HG03175 (cell line): ENCODE measurements at regions not wholly inside any gene's neighbourhood (a gene's known extent, or its start where the extent isn't known, plus 50 kb on each side); places are given as distances from the start of the nearest gene placed in this dataset.
"Not testable (repeated sequence)": the region's sequence is repeated elsewhere in the genome, so short reads cannot be mapped to it uniquely, and the experiment has no call there.

Experiments
- ATAC-seq: cut with Tn5 transposase; IDR thresholded peaks from one replicate; pipeline ENCODE4 v1.9.1; 2021; ENCODE audit warnings: mild to moderate bottlenecking, moderate library complexity; ENCODE audit not compliant: unreplicated experiment

- not testable (repeated sequence) for ATAC-seq
Measured at GRCh38 chr2:91520972-91521535, 2829.6 kb downstream of the RPIA start.

- not testable (repeated sequence) for ATAC-seq
Measured at GRCh38 chr2:91521944-91522343, 2830.5 kb downstream of the RPIA start.

- ATAC-seq: not testable (repeated sequence)
Measured at GRCh38 chr2:91522877-91523276, 2831.4 kb downstream of the RPIA start.

DNA sequence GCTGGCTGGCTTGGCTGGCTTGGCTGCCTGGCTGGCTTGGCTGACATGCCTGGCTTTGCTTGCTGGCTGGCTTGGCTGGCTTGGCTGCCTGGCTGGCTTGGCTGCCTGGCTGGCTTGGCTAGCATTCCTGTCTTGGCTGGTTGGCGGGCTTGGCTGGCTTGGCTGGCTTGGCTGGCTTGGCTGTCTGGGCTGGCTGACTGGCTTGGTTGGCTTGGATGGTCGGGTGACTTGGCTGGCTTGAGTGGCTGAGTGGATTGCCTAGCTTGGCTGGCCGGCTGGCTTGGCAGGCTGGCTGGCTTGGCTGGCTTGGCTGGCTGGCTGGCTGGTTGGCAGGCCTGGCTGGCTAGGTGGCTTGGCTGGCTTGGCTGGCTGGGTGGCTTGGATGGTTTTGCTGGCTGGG, 2832.3 kb downstream of the RPIA start:
- not testable (repeated sequence) for ATAC-seq

- ATAC-seq: not testable (repeated sequence)
Measured at GRCh38 chr2:91525587-91525986, 2834.1 kb downstream of the RPIA start.

GRCh38 chr2:91526083-91526482, 2834.6 kb downstream of the RPIA start:
- ATAC-seq: not testable (repeated sequence)

- not testable (repeated sequence) for ATAC-seq
Measured at GRCh38 chr2:91527056-91527455, 2835.6 kb downstream of the RPIA start.

DNA sequence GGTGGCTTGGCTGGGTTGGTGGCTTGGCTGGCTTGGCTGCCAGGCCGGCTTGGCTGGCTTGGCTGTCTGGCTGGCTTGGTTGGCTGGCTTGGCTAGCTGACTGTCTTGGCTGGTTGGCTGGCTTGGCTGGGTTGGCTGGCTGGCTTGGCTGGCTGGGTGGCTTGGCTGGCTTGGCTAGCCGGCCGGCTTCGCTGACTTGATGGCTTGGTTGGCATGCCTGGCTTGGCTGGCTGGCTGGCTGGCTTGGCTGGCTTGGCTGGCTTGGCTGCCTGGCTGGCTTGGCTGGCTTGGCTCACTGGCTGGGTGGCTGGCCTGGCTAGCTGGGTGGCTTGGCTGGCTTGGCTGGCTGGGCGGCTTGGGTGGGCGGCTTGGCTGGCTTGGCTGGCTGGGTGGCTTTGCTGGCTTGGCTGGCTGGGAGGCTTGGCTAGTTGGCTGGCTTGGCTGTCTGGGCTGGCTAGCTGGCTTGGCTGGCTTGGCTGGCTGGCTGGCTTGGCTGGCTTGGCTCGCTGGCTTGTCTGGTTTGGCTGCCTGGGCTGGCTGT, 2836.1 kb downstream of the RPIA start:
- ATAC-seq: not testable (repeated sequence)

- not testable (repeated sequence) for ATAC-seq
Measured at GRCh38 chr2:91528361-91528760, 2836.9 kb downstream of the RPIA start.

- ATAC-seq: not testable (repeated sequence)
Measured at GRCh38 chr2:91536109-91536508, 2844.6 kb downstream of the RPIA start.

DNA sequence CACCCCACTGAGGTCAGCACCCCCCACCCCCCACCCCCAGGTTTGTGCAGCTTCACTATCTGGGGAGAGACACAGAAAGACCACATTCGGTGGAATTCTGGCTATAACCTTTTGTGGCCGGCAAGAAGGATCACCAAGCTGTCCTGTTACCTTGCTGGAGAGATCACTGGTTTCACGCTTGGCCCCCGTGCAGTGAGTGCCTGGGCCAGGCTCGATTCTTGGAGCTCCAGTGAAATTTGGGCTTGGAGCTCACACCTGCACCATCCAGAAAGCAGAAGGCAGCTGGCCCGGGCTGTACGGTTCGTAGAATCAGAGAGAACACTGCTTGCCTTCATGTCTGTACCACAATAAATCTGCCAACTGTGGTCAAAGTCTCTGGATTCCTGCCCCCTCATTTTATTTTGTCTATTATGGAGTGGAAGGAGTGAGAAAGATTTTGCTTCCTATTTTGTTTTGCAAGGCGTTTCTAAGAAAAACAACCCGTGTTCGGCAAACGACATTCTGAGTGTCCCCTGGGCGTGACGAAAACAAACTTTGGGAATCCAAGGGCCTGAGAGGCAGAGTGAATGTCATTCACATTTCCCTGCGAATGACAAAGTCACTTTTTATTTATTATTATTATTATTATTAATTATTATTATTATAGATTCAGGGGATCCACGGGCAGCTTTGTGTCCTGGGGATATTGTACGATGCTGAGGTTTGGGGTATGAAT, 2845.2 kb downstream of the RPIA start:
- ATAC-seq: not testable (repeated sequence)

DNA sequence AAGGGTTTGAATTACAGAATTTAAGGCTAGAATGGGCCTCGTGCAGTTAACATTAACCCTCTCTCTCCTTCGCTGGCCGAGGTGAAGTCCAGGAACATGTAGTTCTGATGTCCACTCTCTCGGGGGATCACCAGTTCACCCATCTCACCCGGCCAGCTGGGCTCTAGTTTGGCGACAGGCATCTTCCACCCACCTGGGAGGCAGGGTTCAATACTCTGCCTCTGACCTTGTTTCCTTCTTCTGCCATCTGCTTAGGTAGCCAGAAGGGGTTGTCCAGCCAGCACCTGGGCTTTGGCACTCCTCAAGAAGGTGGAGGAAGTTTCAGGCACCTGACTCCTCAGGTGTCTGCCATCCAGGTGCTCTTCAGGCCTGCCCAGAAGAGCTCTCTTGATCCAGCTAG, 2857.8 kb downstream of the RPIA start:
- not testable (repeated sequence) for ATAC-seq

GRCh38 chr2:91558234-91558633, 2866.8 kb downstream of the RPIA start:
- not testable (repeated sequence) for ATAC-seq

- not testable (repeated sequence) for ATAC-seq
Measured at GRCh38 chr2:91559269-91559668, 2867.8 kb downstream of the RPIA start.

DNA sequence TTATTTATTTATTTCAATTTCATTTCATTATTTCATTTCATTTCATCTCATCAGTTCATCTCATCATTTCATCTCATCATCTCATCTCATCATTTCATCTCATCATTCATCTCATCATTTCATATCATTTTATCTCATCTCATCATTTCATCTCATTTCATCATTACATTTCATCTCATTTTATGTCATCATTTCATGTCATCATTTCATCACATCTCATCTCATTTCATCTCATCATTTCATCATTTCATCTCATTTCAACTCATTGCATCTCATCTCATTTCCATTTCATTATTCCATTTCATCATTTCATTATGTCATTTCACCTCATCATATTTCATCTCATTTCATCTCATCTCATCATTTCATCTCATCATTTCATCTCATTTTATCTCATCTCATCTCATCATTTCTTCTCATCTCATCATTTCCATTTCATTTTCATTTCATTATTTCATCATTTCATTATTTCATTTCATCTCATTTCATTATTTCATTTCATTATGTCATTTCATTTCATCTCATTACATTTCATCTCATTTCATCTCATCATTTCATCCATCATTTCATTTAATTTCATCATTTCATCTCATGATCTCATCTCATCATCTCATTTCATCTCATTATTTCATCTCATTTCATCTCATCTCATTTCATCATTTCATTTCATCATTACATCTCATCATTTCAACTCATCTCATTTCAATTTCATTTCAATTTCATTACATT, 2868.6 kb downstream of the RPIA start:
- ATAC-seq: not testable (repeated sequence)

- ATAC-seq: not testable (repeated sequence)
Measured at GRCh38 chr2:91562184-91562583, 2870.7 kb downstream of the RPIA start.

DNA sequence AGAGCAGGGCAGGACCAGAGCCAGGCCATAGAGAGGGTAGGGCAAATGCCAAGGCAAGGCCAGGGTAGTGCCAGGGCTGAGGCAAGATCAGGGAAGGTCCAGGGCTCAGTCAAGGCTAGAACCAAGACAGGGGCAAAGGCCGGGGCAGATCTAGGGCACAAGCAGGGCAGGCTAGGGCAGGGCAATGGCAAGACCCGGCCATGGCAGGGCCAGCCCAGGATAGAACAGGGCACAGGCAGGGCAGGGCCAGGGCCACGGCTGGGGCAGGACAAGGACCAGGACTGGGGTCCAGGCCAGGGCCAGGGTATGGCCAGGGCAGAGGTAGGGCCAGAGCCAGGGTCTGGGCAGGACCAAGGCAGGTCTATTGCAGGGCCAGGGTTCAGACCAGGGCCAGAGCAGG, 2873.2 kb downstream of the RPIA start:
- not testable (repeated sequence) for ATAC-seq

DNA sequence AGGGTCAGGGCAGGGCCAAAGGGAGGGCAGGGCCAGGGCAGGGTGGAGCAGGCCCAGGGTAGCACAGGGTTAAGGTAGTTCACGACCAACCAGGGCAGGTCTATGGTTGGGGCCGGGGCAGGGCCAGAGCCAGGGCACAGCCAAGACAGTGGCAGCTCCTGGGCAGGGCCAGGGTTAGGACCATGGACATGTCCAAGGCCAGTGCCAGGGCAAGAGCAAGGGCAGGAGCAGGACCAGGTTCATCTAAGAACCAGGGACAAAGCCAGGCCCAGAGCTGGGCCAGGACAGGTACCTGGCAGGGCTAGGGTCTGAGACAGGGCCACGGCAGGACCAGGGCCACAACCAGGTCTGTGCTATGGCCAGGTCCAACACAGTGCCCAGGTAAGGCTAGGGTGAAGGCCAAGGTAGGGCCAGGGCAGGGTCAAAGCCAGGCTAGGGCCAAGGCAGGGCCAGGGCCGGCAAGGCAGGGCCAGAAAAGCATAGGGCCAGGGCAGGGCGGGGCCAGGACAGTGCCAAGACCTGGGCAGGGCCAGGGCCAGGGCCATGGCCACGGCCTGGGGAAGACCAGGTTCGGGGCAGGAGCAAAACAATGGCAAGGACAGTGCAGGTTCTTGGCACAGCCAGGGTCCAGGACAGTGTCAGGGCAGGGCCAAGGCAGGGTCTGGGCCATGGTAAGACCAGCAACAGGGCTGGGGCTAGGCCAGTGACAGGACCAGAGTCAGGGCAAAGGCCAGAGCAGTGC, 2874.4 kb downstream of the RPIA start:
- ATAC-seq: not testable (repeated sequence)

- ATAC-seq: not testable (repeated sequence)
Measured at GRCh38 chr2:91566611-91567010, 2875.1 kb downstream of the RPIA start.

GRCh38 chr2:91567546-91568335, 2876.3 kb downstream of the RPIA start:
- ATAC-seq: not testable (repeated sequence)
